Heart right ventricle (tissue), 16 donors: ENCODE measurements at regions not wholly inside any gene's neighbourhood (a gene's known extent, or its start where the extent isn't known, plus 50 kb on each side); places are given as distances from the start of the nearest gene placed in this dataset.
"Not testable (repeated sequence)": the region's sequence is repeated elsewhere in the genome, so short reads cannot be mapped to it uniquely, and the experiment has no call there.

ENCODE experiments used
- ATAC-seq, 8 donors: fragments of 200-7000 bp; cut with Tn5 transposase; one replicate each; pipeline ENCODE4 v1.9.1; 2020; ENCODE audit warnings: mild to moderate bottlenecking in 8 of 8, moderate library complexity in 8 of 8, moderate number of reproducible peaks in 1 of 8
- DNase-seq, 2 donors: peaks; one replicate each; pipeline ENCODE4 v3.0.0-alpha.2; 2020
- H3K27ac ChIP-seq, 10 donors: fragments of 200-600 bp; sonication (generic) in 2 of 10; one replicate each; pipeline versions ENCODE4 v1.5.0 to v1.8.0; 2020 to 2022; ENCODE audit warnings: mild to moderate bottlenecking in 3 of 10
- H3K27me3 ChIP-seq, 7 donors: fragments of 200-600 bp; one replicate each; pipeline ENCODE4 v1.8.0; 2021 to 2022; ENCODE audit warnings: mild to moderate bottlenecking in 2 of 7
- H3K36me3 ChIP-seq, 9 donors: fragments of 200-600 bp; sonication (generic) in 1 of 9; one replicate each; pipeline versions ENCODE4 v1.5.0 to v1.8.0; 2020 to 2022; ENCODE audit warnings: mild to moderate bottlenecking in 2 of 9
- H3K4me1 ChIP-seq, 9 donors: fragments of 200-600 bp; sonication (generic) in 1 of 9; one replicate each; pipeline versions ENCODE4 v1.5.0 to v1.8.0; 2020 to 2022; ENCODE audit warnings: mild to moderate bottlenecking in 4 of 9
- H3K4me3 ChIP-seq, 10 donors: fragments of 200-600 bp; sonication (generic) in 2 of 10; one replicate each; pipeline versions ENCODE4 v1.5.0 to v1.8.0; 2020 to 2022; ENCODE audit warnings: mild to moderate bottlenecking in 7 of 10, moderate library complexity in 2 of 10
- H3K9me3 ChIP-seq, 11 donors: fragments of 200-600 bp in 10 of 11; sonication (generic) in 2 of 11; one replicate each; pipeline versions ENCODE4 v1.5.0 to v1.8.0; 2013 to 2022; ENCODE audit warnings: mild to moderate bottlenecking in 2 of 11, control low read depth in 1 of 11, moderate library complexity in 1 of 11
- WGBS, 2 donors: extraction: QIAGEN DNeasy Blood & Tissue Kit; methylation state at CpG; one replicate each; pipeline ENCODE4 v1.1.7; 2013; ENCODE audit warnings: inconsistent platforms in 1 of 2; 5-methylcytosine and 5-hydroxymethylcytosine counted together
- intact Hi-C, 10 donors: fragments of 100-400 bp; cut with DNase I; formaldehyde crosslinking; loops; one replicate each; pipeline versions ENCODE4 v1.11.1 to v1.14.2; 2022
- TF ChIP-seq, protein P1 (sequence below), 9 donors: fragments of 200-600 bp; sonication (generic) in 2 of 9; IDR thresholded peaks; one replicate each; pipeline versions ENCODE4 v1.5.0 to v1.8.0; 2021 to 2022; ENCODE audit warnings: antibody characterized with exemption in 9 of 9, mild to moderate bottlenecking in 5 of 9, moderate library complexity in 1 of 9
- donor health status: Arrhythmogenic right ventricular cardiomyopathy.
- donor health status: ischemic (EF 13 %, LVEDD 7.1; RV severe dilation, severe dysfunction).
- donor health status: healthy with polysubstance abuse.
- donor health status: DM: no; HTN: yes; CAD: no.
- donor health status: DM: no; HTN: no; CAD: no.
- donor health status: ischemic (EF 25% LVEDD 6.9; RV normal size, moderate dysfunction).
- donor health status: ischemic (EF 25% LVEDD 5.7; RV mildly dilated, moderate dysfunction).
- donor health status: healthy.
- donor health status: DM: yes; HTN: yes; CAD: no.
- donor health status: Ischemic cardiomyopathy.
- donor health status: ischemic (EF 35%, LVEDD 5.7; RV mildly dilated, moderate dysfunction).
- donor health status: nonischemic (EF 11% LVEDD 7.7; RV severe dilation, severe dysfunction).
- donor health status: DM: yes; HTN: yes; CAD: no.
- donor health status: PGD.
- donor health status: ischemic (EF 29% LVEDD 5.4; RV normal size, mild dysfunction).
- donor health status: nonischemic (EF 23%, LVEDD 6.1; RV moderate dilation, normal function).

DNA sequence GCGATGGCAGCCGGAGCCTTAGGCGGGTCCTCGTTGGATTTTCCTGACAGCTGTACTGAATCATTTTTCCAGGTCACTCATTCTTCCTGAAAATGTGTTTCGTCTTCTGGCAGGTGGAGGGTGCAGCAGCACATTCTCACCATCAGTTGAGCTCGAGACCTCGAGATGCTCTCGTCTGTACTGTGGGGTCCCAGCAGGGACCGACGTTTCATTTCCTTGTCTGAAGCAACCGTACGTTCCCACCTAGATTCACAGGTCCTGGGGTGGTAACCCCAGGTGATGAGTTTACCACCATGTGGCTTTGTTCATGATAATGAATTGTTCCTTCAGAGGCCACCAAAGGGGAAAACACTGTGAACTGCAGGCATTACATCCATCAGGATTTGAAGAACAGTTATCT is 298.5 kb upstream of the FOXK1 start:
- Histone ChIP-seq H3K36me3 (no peaks in the 10 kb centered on the region), H3K4me3 (no peak overlapping the region), H3K27me3 (no peaks in the 10 kb centered on the region), H3K9me3 (peaks cover 0 to 19% (median 2%) of the 10 kb centered on the region in 11 donors), H3K4me1 (no peaks in the 10 kb centered on the region), H3K27ac (no peak overlapping the region)
- DNase-seq (no peak), ATAC-seq (no peak)
- 82 to 86% methylated on average over 12 of the region's 12 CpGs for WGBS, 2 donors
- TF ChIP-seq, protein P1, sequence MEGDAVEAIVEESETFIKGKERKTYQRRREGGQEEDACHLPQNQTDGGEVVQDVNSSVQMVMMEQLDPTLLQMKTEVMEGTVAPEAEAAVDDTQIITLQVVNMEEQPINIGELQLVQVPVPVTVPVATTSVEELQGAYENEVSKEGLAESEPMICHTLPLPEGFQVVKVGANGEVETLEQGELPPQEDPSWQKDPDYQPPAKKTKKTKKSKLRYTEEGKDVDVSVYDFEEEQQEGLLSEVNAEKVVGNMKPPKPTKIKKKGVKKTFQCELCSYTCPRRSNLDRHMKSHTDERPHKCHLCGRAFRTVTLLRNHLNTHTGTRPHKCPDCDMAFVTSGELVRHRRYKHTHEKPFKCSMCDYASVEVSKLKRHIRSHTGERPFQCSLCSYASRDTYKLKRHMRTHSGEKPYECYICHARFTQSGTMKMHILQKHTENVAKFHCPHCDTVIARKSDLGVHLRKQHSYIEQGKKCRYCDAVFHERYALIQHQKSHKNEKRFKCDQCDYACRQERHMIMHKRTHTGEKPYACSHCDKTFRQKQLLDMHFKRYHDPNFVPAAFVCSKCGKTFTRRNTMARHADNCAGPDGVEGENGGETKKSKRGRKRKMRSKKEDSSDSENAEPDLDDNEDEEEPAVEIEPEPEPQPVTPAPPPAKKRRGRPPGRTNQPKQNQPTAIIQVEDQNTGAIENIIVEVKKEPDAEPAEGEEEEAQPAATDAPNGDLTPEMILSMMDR (IDR thresholded peaks at IDR 0.05) = no peak
- intact Hi-C loops = no loop called here

DNA sequence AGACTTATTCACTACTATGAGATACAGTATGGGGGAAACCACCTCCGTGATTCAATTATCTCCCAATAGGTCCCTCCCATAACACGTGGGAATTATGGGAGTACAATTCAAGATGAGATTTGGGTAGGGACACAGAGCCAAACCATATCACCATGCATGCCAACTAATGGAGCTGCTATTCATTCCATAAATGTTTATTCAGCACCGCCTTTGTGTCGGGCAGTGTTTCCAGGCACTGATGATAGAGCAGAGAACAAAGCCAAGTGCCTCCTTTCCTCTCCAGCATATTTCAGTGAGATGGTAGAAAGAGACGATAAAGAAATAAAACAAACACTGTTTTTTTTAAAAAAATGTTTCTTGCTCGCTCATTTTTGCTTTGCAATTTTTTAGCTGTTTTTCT is 295.9 kb upstream of the FOXK1 start:
- no peaks in the 10 kb centered on the region for H3K4me1 ChIP-seq
- ATAC-seq (no peak), DNase-seq (no peak)
- H3K27me3 ChIP-seq = peaks cover 0 to 3% (median 0%) of the 10 kb centered on the region in 7 donors
- H3K27ac ChIP-seq = no peak overlapping the region
- peaks cover 0 to 5% (median 0%) of the 10 kb centered on the region in 11 donors for H3K9me3 ChIP-seq
- 72 to 73% methylated on average over 6 of the region's 6 CpGs for WGBS, 2 donors
- intact Hi-C loops = no loop called here
- H3K36me3 ChIP-seq = no peaks in the 10 kb centered on the region
- H3K4me3 ChIP-seq = no peak overlapping the region
- TF ChIP-seq, protein P1 (IDR thresholded peaks at IDR 0.05) = no peak

DNA sequence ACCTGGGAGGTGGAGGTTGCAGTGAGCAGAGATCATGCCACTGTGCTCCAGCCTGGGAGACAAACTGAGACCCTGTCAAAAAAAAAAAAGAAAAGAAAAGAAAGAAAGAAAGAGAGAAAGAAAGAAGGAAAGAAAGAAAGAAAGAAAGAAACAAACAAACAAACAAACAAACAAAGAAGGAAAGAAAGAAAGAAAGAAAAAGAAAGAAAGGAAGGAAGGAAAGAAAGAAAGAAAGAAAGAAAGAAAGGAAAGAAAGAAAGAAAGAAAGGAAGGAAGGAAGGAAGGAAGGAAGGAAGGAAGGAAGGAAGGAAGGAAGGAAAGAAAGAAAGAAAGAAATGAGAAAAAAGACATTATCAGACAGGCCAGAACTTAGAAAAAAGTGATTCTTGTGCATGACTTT is 291.0 kb upstream of the FOXK1 start:
- H3K27me3 ChIP-seq, DNase-seq, H3K27ac ChIP-seq, H3K36me3 ChIP-seq, H3K4me1 ChIP-seq, intact Hi-C loops, H3K4me3 ChIP-seq, ATAC-seq: not testable (repeated sequence)
- peaks cover 0 to 12% (median 0%) of the 10 kb centered on the region in 11 donors for H3K9me3 ChIP-seq

DNA sequence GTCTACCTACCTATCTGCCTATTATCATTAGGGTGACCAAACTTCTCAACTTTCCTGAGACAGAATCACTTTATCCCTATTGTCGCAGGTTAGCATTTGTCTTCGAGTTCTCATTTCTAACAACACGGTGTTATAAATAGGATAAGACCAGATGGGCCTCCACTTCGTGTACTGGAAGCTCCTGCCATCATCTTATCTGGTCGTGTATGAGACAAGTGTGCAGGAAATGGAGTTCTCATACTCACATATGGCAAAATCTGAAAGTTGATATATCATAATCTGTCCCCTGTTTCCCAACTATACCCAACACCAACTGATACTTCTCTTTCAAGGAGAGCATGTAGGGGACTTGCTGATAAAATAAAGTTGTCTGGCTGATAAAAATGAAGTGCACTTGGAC is 287.4 kb upstream of the FOXK1 start:
- DNase-seq (no peak), ATAC-seq (no peak)
- Histone ChIP-seq H3K4me3 (no peak overlapping the region), H3K36me3 (no peaks in the 10 kb centered on the region), H3K27ac (no peak overlapping the region), H3K27me3 (peaks cover 0 to 9% (median 0%) of the 10 kb centered on the region in 7 donors), H3K9me3 (peaks cover 0 to 12% (median 0%) of the 10 kb centered on the region in 11 donors), H3K4me1 (no peaks in the 10 kb centered on the region)
- WGBS, 2 donors = 65% methylated on average over 5 of the region's 5 CpGs
- intact Hi-C loops = no loop called here
- TF ChIP-seq, protein P1 (IDR thresholded peaks at IDR 0.05) = no peak

DNA sequence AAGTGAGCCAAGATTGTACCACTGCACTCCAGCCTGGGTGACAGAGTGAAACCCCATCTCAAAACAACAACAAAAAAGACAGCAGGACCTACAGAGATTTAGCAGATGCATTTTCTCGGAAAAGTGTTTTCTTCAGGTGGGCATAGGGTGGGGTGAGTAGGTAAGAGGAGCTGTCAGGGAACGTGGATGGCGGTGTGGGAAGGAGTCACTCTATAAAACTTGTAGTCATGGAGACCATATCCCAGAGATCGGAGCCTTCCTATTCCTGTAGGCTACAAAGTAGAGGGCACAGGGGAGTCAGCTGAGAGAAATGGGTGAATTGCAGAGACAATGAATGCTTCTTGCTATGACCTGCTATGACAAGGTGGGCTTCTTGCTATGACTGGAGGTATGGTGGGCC is 283.0 kb upstream of the FOXK1 start:
- Histone ChIP-seq H3K27me3 (peaks cover 0 to 9% (median 0%) of the 10 kb centered on the region in 7 donors), H3K4me3 (no peak overlapping the region), H3K9me3 (peaks cover 0 to 12% (median 0%) of the 10 kb centered on the region in 11 donors), H3K27ac (no peak overlapping the region), H3K36me3 (no peaks in the 10 kb centered on the region), H3K4me1 (no peaks in the 10 kb centered on the region)
- intact Hi-C loops = no loop called here
- TF ChIP-seq, protein P1 (IDR thresholded peaks at IDR 0.05) = no peak
- 83 to 85% methylated on average over 4 of the region's 4 CpGs for WGBS, 2 donors
- ATAC-seq = no peak
- no peak for DNase-seq
